LoVo (cell line): ENCODE measurements at regions not wholly inside any gene's neighbourhood (a gene's known extent, or its start where the extent isn't known, plus 50 kb on each side); places are given as distances from the start of the nearest gene placed in this dataset.

Experiments
- DNase-seq: peaks from one replicate; pipeline ENCODE4 v3.0.0-alpha.2; 2016; ENCODE audit warnings: low spot score

DNA sequence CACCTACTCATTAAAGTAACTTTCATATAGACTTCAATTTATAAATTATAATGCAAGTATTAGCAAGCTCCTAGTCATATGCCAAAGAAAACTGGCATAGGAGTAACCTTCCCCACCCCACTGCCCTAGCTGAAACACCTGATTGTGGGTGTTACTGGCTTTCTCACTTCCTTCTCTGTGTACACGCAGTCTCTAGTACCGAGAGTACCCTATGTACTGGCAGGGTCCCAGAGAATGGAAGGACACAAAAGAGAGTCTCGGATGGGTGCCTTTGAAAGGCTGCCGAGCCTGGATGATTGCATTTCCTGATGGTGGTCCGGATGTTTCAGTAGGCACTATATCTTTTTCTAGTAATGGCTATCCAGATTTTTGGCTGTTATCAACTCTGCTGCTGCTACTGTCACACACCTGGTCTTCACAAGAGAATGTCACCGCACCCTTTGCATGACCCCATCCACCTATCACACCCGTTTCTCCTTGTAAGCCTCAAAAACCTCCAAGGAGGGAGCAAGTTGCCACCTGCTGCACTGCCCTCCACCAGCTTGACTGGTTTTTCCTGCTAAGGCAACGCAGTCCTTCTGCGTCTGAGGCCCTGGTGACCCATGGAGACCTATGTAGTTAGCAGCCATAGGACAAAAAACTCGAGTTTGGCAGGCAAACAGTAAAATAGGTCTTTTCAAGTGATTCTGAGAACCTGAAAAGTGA lies 53.8 kb upstream of the CLINT1 start:
- DNase-seq, result no peak

DNA sequence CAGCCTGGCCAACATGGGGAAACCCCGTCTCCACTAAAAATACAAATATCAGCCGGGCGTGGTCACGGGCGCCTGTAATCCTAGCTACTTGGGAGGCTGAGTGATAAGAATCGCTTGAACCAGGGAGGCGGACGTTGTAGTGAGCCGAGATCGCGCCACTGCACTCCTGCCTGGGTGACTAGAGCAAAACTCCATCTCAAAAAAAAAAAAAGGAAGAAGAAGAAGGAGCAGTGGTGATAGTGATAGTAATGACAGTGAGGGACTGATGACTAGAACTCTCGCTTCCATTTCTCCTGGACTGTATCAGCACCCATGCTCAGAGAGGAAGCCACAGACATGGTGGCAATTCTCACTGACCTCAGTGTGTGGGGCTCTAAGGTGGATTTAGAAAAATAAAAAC lies 52.6 kb upstream of the CLINT1 start:
- DNase-seq, result no peak
